Thyroid gland (tissue), 4 donors: ENCODE measurements at regions not wholly inside any gene's neighbourhood (a gene's known extent, or its start where the extent isn't known, plus 50 kb on each side); places are given as distances from the start of the nearest gene placed in this dataset.

Experiments
- DNase-seq, 2 donors: peaks; one replicate each; pipeline ENCODE4 v3.0.0-alpha.2; 2019
- H3K27ac ChIP-seq, 3 donors: fragments of 200-600 bp; sonication (generic); 1 replicate in 2 of 3; 2 replicates in 1 of 3; pipeline ENCODE4 v1.5.1; 2016 to 2019; ENCODE audit warnings: mild to moderate bottlenecking in 1 of 3, moderate library complexity in 1 of 3
- H3K27me3 ChIP-seq: fragments of 200-600 bp; sonication (generic); one replicate; pipeline ENCODE4 v1.5.1; 2019
- H3K36me3 ChIP-seq, 2 donors: fragments of 200-600 bp; sonication (generic); one replicate each; pipeline ENCODE4 v1.5.1; 2016 to 2019
- H3K4me1 ChIP-seq, 2 donors: fragments of 200-600 bp; sonication (generic); one replicate each; pipeline ENCODE4 v1.5.1; 2017 to 2019
- H3K4me3 ChIP-seq, 3 donors: fragments of 200-600 bp; sonication (generic); replicated peaks in 1 of 3; 1 replicate in 2 of 3; 2 replicates in 1 of 3; pipeline ENCODE4 v1.5.1; 2016; ENCODE audit warnings: mild to moderate bottlenecking in 1 of 3
- H3K9me3 ChIP-seq: fragments of 200-600 bp; sonication (generic); one replicate; pipeline ENCODE4 v1.5.1; 2017
- CTCF ChIP-seq, 6 experiments: fragments of 200-600 bp in 3 of 6; fragments of 450-650 bp in 3 of 6; sonication (generic) in 3 of 6; IDR thresholded peaks; one replicate each; pipeline ENCODE4 v1.5.1; 2016 to 2019; ENCODE audit warnings: antibody characterized with exemption in 6 of 6, mild to moderate bottlenecking in 2 of 6, inconsistent platforms in 1 of 6, moderate library complexity in 1 of 6
- POLR2A ChIP-seq, 2 donors: fragments of 450-650 bp; IDR thresholded peaks; one replicate each; pipeline ENCODE4 v1.6.1; 2017; ENCODE audit warnings: antibody characterized with exemption in 2 of 2, mild to moderate bottlenecking in 2 of 2, moderate library complexity in 1 of 2
- WGBS, 2 donors: methylation state at CpG; one replicate each; pipeline ENCODE4 v1.1.5; 2017; 5-methylcytosine and 5-hydroxymethylcytosine counted together
- intact Hi-C: fragments of 100-400 bp; cut with DNase I; formaldehyde crosslinking; loops from one replicate; pipeline ENCODE4 v1.15.1; 2023

GRCh38 chr2:175457895-175458448, 276.5 kb upstream of the ATP5MC3 start:
- H3K9me3 ChIP-seq, result no peaks in the 10 kb centered on the region
- no peak for TF ChIP-seq POLR2A (IDR thresholded peaks at IDR 0.05)
- no peak for TF ChIP-seq CTCF (IDR thresholded peaks at IDR 0.05)

GRCh38 chr2:175454953-175455389, 273.5 kb upstream of the ATP5MC3 start:
- TF ChIP-seq POLR2A (IDR thresholded peaks at IDR 0.05), result no peak
- no peak for TF ChIP-seq CTCF (IDR thresholded peaks at IDR 0.05)
- no peak for DNase-seq
- H3K27ac ChIP-seq, result no peak overlapping the region

More at GRCh38 chr2:175457895-175458448, 276.5 kb upstream of the ATP5MC3 start:
- intact Hi-C loops, result no loop called here
- no peak for DNase-seq
- 56 to 62% methylated on average over 7 of the region's 7 CpGs for WGBS, 2 donors
- Histone ChIP-seq H3K4me3 (no peak overlapping the region), H3K27ac (no peak overlapping the region), H3K36me3 (no peaks in the 10 kb centered on the region), H3K4me1 (no peaks in the 10 kb centered on the region), H3K27me3 (no peaks in the 10 kb centered on the region)

GRCh38 chr2:175450029-175450760, 268.7 kb upstream of the ATP5MC3 start:
- TF ChIP-seq CTCF (IDR thresholded peaks at IDR 0.05), result no peak
- no peak for TF ChIP-seq POLR2A (IDR thresholded peaks at IDR 0.05)
- no peak for DNase-seq
- 56 to 71% methylated on average over 2 of the region's 2 CpGs for WGBS, 2 donors

More at GRCh38 chr2:175454953-175455389, 273.5 kb upstream of the ATP5MC3 start:
- H3K4me3 ChIP-seq, result no peak overlapping the region
- no peaks in the 10 kb centered on the region for H3K27me3 ChIP-seq
- intact Hi-C loops, result no loop called here
- H3K9me3 ChIP-seq, result no peaks in the 10 kb centered on the region
- 76 to 91% methylated on average over 4 of the region's 4 CpGs for WGBS, 2 donors
- no peaks in the 10 kb centered on the region for H3K36me3 ChIP-seq
- H3K4me1 ChIP-seq, result no peaks in the 10 kb centered on the region

GRCh38 chr2:175449616-175450015, 268.1 kb upstream of the ATP5MC3 start:
- H3K4me1 ChIP-seq, result no peaks in the 10 kb centered on the region
- intact Hi-C loops, result no loop called here
- TF ChIP-seq CTCF (IDR thresholded peaks at IDR 0.05) (no peak), POLR2A (IDR thresholded peaks at IDR 0.05) (no peak)

More at GRCh38 chr2:175450029-175450760, 268.7 kb upstream of the ATP5MC3 start:
- intact Hi-C loops, result no loop called here
- Histone ChIP-seq H3K27me3 (no peaks in the 10 kb centered on the region), H3K9me3 (no peaks in the 10 kb centered on the region), H3K36me3 (no peaks in the 10 kb centered on the region), H3K4me1 (no peaks in the 10 kb centered on the region), H3K4me3 (no peak overlapping the region), H3K27ac (no peak overlapping the region)

GRCh38 chr2:175446201-175446600, 264.7 kb upstream of the ATP5MC3 start:
- 64 to 75% methylated on average over 4 of the region's 4 CpGs for WGBS, 2 donors
- DNase-seq, result no peak
- intact Hi-C loops, result no loop called here
- TF ChIP-seq CTCF (IDR thresholded peaks at IDR 0.05) (no peak), POLR2A (IDR thresholded peaks at IDR 0.05) (no peak)
- H3K4me1 ChIP-seq, result no peaks in the 10 kb centered on the region
- no peaks in the 10 kb centered on the region for H3K9me3 ChIP-seq
- no peak overlapping the region for H3K4me3 ChIP-seq
- H3K27me3 ChIP-seq, result no peaks in the 10 kb centered on the region
- no peak overlapping the region for H3K27ac ChIP-seq
- no peaks in the 10 kb centered on the region for H3K36me3 ChIP-seq

More at GRCh38 chr2:175449616-175450015, 268.1 kb upstream of the ATP5MC3 start:
- H3K36me3 ChIP-seq, result no peaks in the 10 kb centered on the region
- no peaks in the 10 kb centered on the region for H3K27me3 ChIP-seq
- H3K9me3 ChIP-seq, result no peaks in the 10 kb centered on the region
- no peak for DNase-seq
- no peak overlapping the region for H3K4me3 ChIP-seq
- no peak overlapping the region for H3K27ac ChIP-seq
